ENCODE measurements at regions not wholly inside any gene's neighbourhood (a gene's known extent, or its start where the extent isn't known, plus 50 kb on each side); places are given as distances from the start of the nearest gene placed in this dataset.

DNA sequence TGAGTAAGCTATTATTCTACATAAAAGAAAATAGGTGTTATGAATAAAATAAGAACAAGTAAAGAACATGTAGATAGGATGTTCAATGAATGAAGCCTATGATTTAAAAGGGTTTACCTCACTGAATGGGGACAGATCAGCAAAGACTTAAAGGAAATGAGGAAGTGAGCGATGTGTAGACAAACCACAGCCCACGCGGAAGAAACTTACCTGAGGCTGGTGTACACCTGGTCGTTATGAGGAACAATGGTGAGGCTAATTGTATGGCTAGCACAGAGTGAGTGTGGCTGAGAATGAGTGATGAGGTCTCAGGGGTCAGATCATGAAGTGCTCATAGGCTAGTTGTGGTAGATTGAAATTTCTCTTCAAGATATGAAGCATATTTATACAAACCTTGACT, 221.7 kb downstream of the ALG10B start:
- Mint-ChIP-seq H3K36me3 (ENCODE audit: low read depth) (no peaks in the 10 kb centered on the region), H3K4me1 (peaks cover 11% of the 10 kb centered on the region), H3K27me3 (ENCODE audit: insufficient read depth, low read depth, poor library complexity) (peaks cover 3% of the 10 kb centered on the region), H3K27ac (no peak overlapping the region), H3K4me3 (no peak overlapping the region), H3K9me3 (no peaks in the 10 kb centered on the region; the same call in 1 of the 3 replicates)
- Histone ChIP-seq H3K79me2 (replicated peaks; ENCODE audit: insufficient read depth) (no peaks in the 10 kb centered on the region), H3K36me3 (ENCODE audit: insufficient read depth) (no peaks in the 10 kb centered on the region), H3K4me1 (ENCODE audit: insufficient read depth) (peaks cover 6% of the 10 kb centered on the region; the same call in 1 of the 2 replicates), H3K4me3 (no peak overlapping the region), H3K27me3 (ENCODE audit: insufficient read depth) (no peaks in the 10 kb centered on the region), H3K27ac (ENCODE audit: low read depth) (no peak overlapping the region), H2AFZ (no peak overlapping the region), H3K9me2 (ENCODE audit: insufficient read depth) (no peaks in the 10 kb centered on the region), H3F3A (replicated peaks; ENCODE audit: low read depth) (no peaks in the 10 kb centered on the region), H4K20me1 (replicated peaks; ENCODE audit: insufficient read depth) (no peaks in the 10 kb centered on the region), H3K4me2 (no peak overlapping the region)
- DNase-seq (ENCODE audit: low spot score) = no peak
- ATAC-seq = no peak
- TF ChIP-seq STAT1 (IDR thresholded peaks at IDR 0.05; ENCODE audit: unreplicated experiment) (no peak), EZH2phosphoT487 (IDR thresholded peaks at IDR 0.05; ENCODE audit: unreplicated experiment) (no peak), ZNF331 (CRISPR knock-in tag; IDR thresholded peaks at IDR 0.05; ENCODE audit: low read depth) (no peak), EZH2 (IDR thresholded peaks at IDR 0.05; ENCODE audit: low read depth, unreplicated experiment) (no peak), ZNF114 (CRISPR knock-in tag; IDR thresholded peaks at IDR 0.05) (no peak), CREB1 (CRISPR knock-in tag; IDR thresholded peaks at IDR 0.05; ENCODE audit: low read depth) (no peak)
- TF ChIP-seq, protein P1, sequence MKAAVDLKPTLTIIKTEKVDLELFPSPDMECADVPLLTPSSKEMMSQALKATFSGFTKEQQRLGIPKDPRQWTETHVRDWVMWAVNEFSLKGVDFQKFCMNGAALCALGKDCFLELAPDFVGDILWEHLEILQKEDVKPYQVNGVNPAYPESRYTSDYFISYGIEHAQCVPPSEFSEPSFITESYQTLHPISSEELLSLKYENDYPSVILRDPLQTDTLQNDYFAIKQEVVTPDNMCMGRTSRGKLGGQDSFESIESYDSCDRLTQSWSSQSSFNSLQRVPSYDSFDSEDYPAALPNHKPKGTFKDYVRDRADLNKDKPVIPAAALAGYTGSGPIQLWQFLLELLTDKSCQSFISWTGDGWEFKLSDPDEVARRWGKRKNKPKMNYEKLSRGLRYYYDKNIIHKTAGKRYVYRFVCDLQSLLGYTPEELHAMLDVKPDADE (IDR thresholded peaks at IDR 0.05) = no peak
- TF ChIP-seq, protein P2, sequence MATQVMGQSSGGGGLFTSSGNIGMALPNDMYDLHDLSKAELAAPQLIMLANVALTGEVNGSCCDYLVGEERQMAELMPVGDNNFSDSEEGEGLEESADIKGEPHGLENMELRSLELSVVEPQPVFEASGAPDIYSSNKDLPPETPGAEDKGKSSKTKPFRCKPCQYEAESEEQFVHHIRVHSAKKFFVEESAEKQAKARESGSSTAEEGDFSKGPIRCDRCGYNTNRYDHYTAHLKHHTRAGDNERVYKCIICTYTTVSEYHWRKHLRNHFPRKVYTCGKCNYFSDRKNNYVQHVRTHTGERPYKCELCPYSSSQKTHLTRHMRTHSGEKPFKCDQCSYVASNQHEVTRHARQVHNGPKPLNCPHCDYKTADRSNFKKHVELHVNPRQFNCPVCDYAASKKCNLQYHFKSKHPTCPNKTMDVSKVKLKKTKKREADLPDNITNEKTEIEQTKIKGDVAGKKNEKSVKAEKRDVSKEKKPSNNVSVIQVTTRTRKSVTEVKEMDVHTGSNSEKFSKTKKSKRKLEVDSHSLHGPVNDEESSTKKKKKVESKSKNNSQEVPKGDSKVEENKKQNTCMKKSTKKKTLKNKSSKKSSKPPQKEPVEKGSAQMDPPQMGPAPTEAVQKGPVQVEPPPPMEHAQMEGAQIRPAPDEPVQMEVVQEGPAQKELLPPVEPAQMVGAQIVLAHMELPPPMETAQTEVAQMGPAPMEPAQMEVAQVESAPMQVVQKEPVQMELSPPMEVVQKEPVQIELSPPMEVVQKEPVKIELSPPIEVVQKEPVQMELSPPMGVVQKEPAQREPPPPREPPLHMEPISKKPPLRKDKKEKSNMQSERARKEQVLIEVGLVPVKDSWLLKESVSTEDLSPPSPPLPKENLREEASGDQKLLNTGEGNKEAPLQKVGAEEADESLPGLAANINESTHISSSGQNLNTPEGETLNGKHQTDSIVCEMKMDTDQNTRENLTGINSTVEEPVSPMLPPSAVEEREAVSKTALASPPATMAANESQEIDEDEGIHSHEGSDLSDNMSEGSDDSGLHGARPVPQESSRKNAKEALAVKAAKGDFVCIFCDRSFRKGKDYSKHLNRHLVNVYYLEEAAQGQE (IDR thresholded peaks at IDR 0.05; ENCODE audit: unreplicated experiment) = no peak
- TF ChIP-seq, protein P3, sequence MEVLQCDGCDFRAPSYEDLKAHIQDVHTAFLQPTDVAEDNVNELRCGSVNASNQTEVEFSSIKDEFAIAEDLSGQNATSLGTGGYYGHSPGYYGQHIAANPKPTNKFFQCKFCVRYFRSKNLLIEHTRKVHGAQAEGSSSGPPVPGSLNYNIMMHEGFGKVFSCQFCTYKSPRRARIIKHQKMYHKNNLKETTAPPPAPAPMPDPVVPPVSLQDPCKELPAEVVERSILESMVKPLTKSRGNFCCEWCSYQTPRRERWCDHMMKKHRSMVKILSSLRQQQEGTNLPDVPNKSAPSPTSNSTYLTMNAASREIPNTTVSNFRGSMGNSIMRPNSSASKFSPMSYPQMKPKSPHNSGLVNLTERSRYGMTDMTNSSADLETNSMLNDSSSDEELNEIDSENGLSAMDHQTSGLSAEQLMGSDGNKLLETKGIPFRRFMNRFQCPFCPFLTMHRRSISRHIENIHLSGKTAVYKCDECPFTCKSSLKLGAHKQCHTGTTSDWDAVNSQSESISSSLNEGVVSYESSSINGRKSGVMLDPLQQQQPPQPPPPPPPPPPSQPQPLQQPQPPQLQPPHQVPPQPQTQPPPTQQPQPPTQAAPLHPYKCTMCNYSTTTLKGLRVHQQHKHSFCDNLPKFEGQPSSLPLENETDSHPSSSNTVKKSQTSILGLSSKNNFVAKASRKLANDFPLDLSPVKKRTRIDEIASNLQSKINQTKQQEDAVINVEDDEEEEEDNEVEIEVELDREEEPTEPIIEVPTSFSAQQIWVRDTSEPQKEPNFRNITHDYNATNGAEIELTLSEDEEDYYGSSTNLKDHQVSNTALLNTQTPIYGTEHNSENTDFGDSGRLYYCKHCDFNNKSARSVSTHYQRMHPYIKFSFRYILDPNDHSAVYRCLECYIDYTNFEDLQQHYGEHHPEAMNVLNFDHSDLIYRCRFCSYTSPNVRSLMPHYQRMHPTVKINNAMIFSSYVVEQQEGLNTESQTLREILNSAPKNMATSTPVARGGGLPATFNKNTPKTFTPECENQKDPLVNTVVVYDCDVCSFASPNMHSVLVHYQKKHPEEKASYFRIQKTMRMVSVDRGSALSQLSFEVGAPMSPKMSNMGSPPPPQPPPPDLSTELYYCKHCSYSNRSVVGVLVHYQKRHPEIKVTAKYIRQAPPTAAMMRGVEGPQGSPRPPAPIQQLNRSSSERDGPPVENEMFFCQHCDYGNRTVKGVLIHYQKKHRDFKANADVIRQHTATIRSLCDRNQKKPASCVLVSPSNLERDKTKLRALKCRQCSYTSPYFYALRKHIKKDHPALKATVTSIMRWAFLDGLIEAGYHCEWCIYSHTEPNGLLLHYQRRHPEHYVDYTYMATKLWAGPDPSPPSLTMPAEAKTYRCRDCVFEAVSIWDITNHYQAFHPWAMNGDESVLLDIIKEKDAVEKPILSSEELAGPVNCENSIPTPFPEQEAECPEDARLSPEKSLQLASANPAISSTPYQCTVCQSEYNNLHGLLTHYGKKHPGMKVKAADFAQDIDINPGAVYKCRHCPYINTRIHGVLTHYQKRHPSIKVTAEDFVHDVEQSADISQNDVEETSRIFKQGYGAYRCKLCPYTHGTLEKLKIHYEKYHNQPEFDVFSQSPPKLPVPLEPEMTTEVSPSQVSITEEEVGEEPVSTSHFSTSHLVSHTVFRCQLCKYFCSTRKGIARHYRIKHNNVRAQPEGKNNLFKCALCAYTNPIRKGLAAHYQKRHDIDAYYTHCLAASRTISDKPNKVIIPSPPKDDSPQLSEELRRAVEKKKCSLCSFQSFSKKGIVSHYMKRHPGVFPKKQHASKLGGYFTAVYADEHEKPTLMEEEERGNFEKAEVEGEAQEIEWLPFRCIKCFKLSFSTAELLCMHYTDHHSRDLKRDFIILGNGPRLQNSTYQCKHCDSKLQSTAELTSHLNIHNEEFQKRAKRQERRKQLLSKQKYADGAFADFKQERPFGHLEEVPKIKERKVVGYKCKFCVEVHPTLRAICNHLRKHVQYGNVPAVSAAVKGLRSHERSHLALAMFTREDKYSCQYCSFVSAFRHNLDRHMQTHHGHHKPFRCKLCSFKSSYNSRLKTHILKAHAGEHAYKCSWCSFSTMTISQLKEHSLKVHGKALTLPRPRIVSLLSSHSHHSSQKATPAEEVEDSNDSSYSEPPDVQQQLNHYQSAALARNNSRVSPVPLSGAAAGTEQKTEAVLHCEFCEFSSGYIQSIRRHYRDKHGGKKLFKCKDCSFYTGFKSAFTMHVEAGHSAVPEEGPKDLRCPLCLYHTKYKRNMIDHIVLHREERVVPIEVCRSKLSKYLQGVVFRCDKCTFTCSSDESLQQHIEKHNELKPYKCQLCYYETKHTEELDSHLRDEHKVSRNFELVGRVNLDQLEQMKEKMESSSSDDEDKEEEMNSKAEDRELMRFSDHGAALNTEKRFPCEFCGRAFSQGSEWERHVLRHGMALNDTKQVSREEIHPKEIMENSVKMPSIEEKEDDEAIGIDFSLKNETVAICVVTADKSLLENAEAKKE (CRISPR knock-in tag; IDR thresholded peaks at IDR 0.05) = no peak

All from GM23338 (cell line).